DMS153 (cell line): ENCODE measurements at regions not wholly inside any gene's neighbourhood (a gene's known extent, or its start where the extent isn't known, plus 50 kb on each side); places are given as distances from the start of the nearest gene placed in this dataset.

Experiments
- DNase-seq: peaks from one replicate; lab custom pipeline; 2025; lab: John Stamatoyannopoulos, UW

DNA sequence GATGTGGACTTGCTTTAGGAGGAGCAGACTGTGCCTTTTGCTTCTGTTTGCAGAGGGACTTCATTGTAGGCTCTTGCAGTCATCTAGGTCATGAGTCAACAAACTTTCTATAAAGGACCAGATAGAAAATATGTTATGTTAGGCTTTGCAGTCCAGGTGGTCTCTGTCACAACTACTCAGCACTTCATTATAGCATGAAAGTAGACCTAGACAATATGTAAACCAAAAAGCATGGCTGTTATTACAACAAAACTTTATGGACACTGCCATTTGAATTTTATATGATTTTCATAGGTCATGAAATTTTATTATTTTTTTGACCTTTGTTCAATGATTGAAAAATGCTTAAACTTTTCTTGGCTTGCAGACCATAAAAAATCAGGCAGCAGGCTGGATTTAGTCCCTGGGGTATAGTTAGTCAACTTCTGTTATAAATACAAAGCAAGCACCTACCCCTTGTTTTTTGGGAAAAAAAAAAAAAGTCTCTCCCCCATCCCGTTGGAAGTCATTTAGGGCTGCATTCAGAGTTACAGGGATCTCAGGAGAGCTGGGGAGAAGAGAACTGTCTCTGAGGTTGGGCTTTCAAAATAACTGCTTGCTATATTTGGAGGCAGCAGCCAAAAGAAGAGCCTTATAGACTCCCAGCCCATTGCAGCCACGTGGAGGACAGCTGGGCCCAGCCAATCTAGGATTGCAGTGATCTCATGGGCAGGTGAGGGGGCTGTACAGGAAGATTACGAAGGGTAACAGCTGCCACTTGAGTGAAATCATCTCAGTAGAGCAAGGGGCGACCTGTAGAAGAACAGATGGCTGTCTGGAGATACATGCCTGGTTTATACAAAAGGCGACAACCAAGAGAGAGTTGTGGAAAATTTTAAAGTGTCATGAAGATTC is 136.6 kb upstream of the TNC start:
- peak; percentile 52 for DNase-seq

DNA sequence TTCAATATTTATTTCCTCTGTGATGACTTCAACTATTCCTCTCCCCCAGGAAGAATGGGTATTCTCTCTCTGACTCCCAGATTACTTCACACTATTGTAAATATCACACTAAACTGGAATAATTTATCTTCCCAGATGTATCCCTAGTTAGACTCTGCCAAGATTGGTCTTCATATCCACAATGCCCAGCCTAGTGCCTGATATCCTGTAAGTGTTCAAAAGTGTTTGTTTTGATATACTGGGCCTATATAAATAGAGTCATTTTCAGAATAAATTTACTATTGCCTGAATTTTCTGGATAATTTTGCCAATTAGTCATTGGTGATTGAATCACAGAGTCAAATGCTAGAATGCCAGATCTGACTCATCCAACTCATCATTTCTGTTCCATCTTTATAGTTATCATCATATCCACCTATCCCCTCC is 143.7 kb upstream of the TNC start:
- DNase-seq, result no peak

DNA sequence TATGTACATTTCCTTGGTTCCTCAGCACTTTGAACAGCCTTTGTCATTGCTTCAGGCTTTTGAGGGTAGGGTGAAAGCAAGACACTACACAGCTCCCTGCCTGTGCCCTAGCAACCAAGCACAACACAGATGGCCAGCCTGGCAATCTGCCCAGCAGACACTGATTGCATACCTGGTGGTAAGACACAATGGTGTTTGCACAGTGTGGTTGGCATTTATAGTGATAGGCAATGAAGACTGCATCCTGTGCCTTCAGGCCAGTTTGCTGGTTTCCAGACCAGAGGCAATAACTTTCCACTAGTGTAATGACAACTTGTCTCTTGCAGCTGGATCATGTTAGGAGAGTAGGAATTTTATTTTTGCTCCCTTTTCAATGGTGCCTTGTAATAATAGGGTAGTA is 144.5 kb upstream of the TNC start:
- peak; percentile 99 for DNase-seq

DNA sequence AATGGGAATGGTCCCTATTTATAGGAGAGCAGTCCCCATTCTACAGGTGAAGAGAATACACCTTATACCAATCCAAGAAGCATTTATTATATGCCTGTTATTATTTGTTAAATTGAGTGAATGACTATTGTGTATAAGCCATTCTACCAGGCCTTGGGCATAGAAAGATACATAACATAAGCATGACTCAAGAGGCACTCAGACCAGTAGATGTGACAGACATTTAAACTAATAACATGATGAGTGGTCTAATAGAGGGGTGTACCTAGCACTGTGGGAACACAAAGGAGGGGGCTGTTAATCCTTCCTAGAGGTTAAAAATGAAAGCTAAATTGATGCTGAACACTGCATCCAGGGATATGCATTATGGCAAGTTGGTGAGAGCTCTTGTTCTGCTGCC is 145.0 kb upstream of the TNC start:
- DNase-seq, result peak; percentile 55

DNA sequence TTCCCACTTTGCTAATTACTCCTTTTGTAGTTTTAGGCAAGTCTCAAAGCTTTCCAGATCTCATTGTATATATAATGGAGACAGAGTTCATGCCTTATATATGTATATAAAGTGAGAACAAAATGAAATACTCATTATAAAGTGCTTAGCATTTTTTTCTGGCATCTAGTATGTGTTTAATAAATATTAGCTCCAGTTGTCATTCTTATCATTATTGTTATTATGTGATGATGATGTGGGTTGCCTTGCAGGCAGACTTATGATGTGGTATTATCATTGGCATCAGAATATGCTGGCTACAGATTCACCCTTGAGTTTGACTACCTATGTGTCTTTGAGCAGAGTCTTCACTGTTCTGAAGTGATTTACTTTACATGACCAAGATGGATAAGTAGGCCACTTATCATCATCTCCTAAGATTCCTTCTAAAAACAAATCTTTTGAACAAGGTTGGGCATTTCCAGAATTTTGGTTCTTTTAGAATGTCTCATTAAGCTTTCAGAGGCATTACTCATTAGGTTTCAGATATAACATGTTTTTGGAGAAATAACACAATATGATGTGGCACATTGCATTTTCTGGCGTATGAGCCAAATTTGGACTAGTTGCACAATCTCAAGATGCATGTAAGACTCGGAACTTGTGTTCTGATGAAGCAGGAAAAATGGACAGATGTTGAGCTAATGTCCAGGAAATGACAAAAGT is 145.6 kb upstream of the TNC start:
- no peak for DNase-seq

DNA sequence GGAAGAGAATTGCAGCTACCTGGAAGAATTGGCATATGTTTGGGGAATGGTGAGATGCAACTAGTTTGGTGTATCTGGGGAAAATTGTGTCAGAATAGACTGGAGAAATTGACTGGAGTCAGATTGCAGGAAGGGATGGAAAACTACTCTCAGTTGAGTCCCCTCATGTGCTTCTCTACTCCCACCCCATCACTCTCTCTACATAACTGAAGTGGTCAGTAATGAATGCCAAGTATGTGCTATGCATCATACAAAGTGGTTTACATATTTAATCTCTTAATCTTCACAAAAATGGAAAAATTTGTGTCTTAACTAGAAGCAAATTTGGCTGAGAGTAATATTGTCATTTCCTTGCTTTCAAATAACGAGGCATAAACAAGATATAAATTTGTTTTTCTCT is 146.4 kb upstream of the TNC start:
- DNase-seq, result no peak

DNA sequence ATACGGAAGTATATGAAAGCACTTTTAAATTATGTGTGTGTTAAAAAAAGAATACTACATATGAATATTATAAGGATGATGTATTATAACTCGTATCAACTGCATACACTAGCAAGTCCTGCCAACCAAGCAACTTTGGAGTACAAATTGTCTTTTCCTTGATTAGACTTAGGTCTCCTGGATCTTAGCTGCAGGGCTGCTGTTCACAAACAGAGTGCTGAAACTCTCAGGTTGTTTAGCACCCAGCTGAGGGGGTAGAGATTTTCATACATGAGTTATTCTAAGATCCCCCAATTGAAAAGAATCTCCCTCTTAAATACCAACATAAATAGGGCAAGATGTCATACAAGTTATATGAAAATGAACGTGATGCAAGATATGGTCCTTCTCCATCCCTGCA is 149.8 kb upstream of the TNC start:
- DNase-seq, result no peak

DNA sequence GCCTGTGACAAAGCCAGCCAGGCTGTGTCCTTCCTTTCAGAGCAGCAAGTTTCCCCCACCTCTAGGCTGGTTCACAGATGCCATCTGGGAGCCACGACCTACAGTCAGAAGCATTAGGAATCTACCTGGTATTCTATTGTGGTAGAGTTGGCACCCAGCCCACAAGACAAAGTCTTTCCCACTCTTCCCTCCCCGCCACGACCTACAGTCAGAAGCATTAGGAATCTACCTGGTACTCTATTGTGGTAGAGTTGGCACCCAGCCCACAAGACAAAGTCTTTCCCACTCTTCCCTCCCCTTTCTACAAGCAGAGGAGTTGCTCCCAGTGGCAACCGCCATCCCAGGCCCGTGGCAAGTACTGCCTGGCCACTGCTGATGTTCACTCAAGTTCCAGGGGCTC is 157.8 kb upstream of the TNC start:
- DNase-seq, result no peak

DNA sequence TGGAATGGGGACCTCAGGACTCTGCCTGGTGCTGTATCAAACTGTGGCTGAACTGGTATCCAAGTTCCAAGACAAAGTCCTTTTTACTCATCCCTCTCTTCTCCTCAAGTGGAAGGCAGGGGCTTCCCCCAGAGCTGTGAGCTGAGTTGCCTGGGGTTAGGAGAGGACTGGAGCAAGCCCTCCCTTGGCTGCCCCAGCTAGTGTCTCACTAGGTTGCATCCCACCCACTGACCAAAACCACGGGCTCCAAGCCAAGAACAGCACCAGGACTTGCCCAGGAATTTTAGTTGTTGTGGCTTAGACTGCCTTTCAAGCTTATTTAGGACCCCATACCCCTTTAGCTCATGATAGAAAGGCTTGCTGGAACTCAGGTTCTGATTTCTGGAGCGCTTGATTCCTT is 158.7 kb upstream of the TNC start:
- no peak for DNase-seq

DNA sequence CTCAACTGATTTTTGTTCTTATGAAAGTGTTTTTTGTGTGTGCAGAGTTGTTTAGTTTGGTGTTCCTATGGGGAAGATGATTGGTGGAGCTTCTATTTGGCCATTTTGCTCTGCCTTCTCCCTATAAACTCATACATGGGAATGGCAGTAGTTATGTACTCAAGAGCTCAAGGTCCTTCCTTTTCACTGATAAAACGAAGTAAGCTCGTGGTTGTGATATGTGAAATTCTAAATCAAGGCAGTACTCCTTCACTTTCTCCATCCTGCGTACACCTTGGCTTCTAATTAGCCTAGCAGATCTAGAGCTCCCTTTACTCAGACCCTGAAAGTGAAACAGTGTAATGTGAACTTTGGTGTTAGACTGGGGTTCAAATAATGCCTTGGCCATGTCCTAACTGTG is 159.3 kb upstream of the TNC start:
- DNase-seq, result no peak

DNA sequence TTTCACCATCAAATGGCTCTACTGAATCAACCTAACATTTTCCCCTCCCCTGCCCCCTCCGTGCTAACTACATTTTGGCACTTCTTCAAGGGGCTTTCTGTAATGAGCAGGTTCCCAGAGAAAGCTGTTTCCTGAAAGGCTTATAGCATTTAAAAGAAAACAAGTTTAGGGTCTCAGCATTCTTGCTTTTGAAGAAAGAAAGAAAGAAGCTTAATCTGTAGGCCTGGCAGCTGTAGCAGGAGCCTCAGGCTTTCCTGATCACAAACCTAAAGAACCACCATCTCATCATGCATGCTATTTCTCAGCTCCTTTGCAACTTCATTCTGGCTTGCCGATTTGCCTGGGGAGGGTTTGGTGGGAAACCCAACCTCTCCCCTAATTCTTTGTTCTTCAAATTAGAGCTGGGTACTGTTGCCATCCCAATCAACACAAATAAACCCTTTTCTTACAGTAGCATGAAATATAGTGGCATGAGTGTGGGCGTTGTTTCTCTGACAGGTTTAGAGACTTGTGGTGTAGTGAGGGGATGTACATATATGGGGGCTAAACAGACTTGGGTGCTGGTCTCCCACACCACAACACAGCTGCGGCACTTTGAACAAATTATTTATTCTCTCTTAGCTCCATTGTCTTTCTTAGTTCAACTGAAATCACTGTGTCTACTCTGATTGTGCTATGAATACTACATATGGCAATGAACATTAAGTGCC is 160.5 kb upstream of the TNC start:
- no peak for DNase-seq

DNA sequence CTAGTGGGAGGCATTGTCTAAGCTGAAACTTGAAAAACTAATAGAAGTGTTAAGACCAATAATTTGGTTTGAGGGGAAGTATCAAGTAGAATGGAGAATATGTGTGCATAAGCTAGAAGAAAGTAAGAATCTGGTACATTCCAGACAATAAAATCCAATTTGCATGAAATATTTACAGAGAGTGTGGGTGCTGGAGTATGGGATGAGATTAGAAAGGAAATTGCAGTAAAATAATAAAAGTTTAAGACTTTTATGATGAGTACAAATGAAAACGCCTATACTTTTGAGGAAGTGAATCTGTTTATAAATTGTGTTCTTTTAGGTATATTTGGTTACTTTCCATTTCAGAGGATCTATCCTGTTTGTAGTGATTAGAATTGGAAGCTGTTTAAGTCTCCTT is 165.4 kb upstream of the TNC start:
- no peak for DNase-seq

DNA sequence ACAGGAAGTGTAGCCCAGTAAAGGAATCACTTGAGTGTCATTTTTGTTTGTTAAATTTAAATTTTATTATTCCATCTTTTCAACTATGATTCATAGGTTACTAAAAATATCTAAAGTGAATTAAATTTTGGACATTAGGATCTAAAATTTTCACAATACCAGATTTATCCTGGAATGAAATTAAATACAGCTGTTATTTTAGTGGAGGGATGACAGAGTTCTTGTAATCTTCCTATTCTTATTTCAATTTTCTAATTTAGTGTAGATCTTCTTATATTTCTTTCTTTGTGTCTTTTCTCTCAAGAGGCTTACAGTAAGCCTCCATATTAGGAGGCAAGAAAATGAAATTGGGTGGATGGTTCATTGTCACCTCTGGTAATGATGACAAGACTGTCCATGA is 167.9 kb upstream of the TNC start:
- DNase-seq, result no peak

DNA sequence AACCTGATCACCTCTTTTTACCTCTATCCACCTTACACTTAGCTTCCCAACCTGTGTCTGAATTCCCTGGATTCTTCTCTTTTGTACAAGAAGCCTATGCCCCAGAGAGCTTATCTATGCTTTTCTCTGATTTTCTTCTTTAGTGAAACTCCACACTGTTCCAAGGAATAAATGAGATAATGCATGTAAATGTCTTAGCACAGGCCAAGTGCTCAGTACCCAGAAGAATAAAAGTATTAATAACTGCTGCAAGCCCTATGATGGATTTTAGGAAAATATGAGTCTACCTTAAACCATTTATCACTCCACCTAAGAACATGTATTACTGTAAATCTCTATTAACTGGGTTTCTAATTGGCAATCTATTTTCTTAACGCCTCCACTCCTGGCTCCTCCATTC is 168.5 kb upstream of the TNC start:
- no peak for DNase-seq

DNA sequence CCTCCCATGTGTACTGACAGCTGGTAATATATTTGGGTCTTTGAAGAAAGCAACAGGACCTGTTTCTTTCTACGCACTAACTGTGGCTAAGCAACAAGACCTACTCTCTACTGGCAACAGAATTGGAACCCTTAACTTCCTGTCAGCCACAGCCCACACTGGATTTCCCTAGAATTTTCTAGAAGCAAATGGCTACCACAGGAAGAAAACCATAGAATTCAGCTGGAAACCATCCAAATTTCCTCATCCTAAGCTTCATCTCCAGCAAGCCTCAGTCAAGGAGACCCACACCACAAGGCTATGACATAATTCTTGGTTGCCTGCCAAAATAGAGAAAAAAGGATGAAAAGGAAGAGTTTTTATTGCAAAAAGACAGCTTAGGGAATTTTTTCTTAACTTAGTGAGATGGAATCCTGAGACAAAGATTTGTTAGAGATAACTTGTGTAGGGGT is 171.8 kb upstream of the TNC start:
- DNase-seq, result no peak

DNA sequence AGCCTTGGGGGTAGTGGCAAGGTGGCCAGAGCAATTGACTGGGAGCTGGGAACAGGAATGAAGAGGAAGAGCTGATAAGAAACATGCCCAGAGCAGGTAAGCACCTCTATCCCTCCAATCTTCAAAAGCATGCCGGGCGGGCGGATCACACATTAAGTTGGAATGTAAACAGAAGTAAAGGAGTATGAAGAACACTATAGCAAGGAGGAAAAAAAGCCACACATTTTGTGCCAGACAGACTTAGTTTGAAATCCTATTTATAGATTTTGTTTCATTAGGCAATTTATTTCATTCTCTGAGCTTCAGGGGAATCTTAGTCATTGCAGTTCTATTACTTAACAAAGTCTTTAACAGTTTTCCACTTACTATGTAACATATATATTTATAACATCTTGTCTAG is 173.9 kb upstream of the TNC start:
- DNase-seq, result no peak

DNA sequence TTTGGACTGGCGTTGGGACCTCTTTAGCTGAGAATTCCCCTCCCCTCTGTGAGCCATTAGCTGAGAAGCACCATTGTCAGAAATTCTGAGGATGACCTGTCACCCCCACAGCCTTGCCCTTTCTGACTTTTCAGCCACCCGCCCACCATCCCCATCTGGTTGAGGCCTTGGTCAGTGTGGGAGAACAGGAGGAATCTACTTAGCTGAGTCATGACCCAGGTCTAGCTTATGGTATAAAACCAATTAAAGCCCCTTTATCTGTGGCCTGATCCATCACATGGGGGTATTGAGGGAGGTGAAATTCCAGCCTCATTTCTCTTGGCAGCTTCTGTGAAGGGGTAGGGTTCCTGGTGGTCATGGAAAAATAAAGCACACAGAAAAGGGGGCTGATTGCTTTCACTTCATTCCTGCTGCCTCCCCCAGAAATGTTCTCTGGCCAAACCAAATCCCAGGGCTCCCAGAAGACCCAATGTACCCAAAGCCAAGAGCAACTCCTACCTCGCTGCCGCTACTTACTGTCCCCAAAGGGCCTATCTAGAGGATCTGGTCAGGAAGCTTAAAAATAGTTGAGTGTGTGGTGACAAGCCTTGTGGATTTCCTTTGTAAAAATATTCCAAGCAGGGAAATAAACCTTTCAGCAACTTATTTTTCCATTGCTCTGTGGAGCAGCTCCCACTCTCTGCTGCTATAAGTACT is 174.8 kb upstream of the TNC start:
- no peak for DNase-seq

DNA sequence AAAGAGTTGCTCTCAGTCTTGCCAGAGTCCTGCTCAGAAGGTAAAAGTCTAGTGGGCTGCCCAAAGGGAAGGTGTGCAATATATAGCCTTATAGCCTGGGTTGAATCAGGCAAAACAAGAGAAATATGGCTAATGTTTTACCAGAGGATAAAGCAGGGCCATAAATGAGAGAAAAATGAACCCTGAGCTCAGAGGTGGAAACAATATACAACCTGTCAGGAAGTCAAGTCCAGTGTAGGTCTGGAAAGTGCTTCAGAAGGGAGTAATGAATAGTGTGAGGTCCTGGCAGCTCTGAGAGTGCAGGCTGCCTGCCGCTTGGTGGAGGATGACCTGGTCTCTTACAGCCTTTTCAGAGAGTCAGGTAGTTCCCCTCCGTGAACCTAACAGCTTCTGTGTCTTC is 177.8 kb upstream of the TNC start:
- DNase-seq, result no peak

DNA sequence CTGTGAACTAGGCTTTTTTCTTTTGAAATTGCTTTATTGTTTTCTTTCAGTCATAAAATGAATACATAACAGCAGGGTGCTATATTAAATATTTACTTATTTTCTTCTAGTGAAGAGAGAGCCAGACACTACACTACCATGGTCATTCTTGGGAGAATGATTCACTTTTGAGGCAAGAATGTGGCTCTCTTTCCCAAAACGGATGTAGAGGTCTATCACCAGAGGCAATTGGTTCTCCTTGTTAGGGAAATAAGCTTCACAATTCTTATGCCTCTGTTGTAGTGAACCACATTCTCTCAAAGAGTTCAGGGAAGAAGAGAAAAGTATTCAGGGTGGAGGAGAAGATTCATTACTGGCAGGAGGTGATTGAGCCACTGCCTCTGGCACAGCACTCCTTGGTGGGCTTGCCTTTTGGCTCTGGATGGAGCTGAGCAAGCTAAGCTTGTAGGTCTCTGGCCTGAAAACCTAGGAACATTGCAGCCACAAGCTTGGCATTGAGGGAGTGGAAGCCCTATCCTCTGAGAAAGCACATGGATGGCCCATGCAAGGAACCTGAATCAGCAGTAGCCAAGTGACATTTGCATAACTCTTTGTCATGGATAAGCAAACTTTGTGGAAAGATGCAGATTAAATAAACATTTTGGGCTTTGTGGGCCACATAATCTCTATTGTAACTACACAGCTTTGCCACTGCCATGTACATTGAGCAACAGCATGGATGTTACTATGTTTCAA is 179.0 kb upstream of the TNC start:
- DNase-seq, result no peak

DNA sequence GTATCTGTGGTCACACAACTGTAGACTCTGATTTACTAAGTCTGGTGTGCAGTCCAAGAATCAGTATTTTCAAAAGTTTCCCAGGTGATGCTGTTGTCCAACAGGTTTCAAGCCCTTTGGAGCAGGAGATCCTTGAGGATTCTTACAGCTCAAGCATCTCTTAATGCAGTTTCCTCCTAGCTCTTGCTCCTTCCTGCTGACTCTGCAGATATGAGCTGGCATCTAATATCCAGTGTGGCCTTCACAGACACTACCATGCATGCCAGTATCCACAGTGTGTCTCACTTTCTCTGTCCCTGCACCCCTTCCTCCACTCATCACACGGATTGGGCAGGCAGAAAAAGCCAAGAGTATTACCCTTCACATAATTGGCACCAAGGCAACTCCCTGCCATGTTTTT is 182.2 kb upstream of the TNC start:
- DNase-seq, result no peak

DNA sequence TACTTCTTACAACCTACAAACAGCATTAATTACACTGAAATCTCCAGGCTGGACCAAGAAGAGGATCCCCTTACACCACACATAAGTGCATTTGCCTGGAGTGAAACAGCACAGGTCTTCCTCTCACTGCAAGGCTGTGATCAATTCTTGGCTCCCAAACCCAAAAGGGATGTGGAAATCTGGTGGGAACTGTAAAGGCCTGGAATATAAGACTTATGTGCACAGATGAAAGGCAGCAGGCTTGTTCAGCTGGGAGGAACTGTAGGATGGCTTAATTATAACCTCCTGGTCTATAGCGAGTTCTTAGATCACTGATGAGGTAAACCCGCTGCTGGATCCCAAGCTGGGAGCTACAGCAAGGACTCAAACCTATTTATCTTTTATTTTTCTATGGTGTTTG is 182.9 kb upstream of the TNC start:
- DNase-seq, result no peak

DNA sequence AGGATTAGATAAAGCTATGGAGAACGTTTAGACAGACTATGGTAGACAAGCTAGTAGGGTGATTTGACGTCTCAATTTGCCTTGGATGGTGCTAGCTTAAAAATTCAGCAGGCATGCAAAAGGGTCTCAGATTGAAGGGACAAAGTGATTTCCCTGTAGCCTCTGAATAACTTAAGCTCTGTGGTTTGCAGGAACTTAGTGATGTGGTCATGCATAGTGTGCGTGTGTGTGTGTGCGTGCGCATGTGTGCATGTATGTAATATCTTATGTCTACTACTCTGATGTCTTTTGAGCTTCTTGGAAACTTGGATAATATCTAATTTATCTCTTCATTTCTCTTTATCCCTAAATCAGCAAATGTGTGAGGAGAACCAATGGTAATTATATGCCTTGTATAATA is 183.6 kb upstream of the TNC start:
- no peak for DNase-seq
